ENCODE measurements at regions not wholly inside any gene's neighbourhood (a gene's known extent, or its start where the extent isn't known, plus 50 kb on each side); places are given as distances from the start of the nearest gene placed in this dataset.

DNA sequence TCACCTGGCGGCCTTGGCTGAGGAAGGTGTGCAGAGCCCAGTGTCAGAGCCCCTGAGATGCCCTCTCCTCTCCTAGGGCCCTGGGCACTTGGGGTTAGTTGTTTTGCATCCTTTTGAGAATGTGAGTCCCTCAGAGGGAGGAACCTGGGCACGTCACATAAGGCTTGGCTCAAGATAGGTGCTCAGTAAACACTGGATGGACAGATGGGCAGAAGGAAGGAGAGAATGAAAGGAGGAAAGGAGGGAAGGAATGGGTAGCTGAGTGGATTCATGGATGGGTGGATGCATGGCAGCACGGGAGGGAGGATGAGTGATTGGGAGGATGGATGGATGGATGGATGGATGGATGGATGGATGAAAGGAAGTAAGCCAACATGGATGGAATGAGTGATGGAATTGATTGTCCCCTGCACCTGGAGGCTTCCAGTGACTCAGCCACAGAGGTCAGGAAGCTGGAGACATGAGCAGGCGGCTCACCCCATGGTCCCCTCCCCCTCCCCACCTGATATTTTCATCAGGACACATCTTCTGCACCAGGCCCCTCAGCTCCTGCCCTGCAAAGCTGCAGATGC is 62.2 kb downstream of the IGLL1 start:
- TF ChIP-seq, protein P1, sequence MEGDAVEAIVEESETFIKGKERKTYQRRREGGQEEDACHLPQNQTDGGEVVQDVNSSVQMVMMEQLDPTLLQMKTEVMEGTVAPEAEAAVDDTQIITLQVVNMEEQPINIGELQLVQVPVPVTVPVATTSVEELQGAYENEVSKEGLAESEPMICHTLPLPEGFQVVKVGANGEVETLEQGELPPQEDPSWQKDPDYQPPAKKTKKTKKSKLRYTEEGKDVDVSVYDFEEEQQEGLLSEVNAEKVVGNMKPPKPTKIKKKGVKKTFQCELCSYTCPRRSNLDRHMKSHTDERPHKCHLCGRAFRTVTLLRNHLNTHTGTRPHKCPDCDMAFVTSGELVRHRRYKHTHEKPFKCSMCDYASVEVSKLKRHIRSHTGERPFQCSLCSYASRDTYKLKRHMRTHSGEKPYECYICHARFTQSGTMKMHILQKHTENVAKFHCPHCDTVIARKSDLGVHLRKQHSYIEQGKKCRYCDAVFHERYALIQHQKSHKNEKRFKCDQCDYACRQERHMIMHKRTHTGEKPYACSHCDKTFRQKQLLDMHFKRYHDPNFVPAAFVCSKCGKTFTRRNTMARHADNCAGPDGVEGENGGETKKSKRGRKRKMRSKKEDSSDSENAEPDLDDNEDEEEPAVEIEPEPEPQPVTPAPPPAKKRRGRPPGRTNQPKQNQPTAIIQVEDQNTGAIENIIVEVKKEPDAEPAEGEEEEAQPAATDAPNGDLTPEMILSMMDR (IDR thresholded peaks at IDR 0.05), result no peak
- TF ChIP-seq EZH2 (IDR thresholded peaks at IDR 0.05) (no peak), EZH2phosphoT487 (IDR thresholded peaks at IDR 0.05) (no peak)

Data from neural progenitor cell (in vitro differentiated cells).